Neural cell (in vitro differentiated cells): ENCODE measurements at regions not wholly inside any gene's neighbourhood (a gene's known extent, or its start where the extent isn't known, plus 50 kb on each side); places are given as distances from the start of the nearest gene placed in this dataset.

Source experiments
- H2AFZ ChIP-seq: fragments of 200-600, 300-800 bp; sonication (generic), shearing (Covaris generic); 2 replicates; pipeline ENCODE4 v1.6.0; 2014; ENCODE audit warnings: low read depth, mild to moderate bottlenecking, antibody characterized with exemption, low read length, moderate library complexity
- H3F3A ChIP-seq: fragments of 200-600 bp; shearing (Covaris generic); 2 replicates; pipeline ENCODE4 v1.6.1; 2016; ENCODE audit warnings: mild to moderate bottlenecking, moderate library complexity, mixed read lengths, antibody characterized with exemption, low read length; ENCODE audit not compliant: insufficient read depth, poor library complexity, severe bottlenecking
- H3K27ac ChIP-seq: fragments of 200-600, 300-800 bp; sonication (generic), shearing (Covaris generic); 2 replicates; pipeline ENCODE4 v1.5.1; 2014; ENCODE audit warnings: mild to moderate bottlenecking, low read length, moderate library complexity
- H3K27me3 ChIP-seq: fragments of 300-800, 200-600 bp; sonication (generic), shearing (Covaris generic); 2 replicates; pipeline ENCODE4 v1.6.0; 2014; ENCODE audit warnings: mild to moderate bottlenecking, low read depth, low read length, moderate library complexity; ENCODE audit not compliant: insufficient read depth
- H3K36me3 ChIP-seq: fragments of 300-800, 200-600 bp; sonication (generic), shearing (Covaris generic); 2 replicates; pipeline ENCODE4 v1.5.1; 2014; ENCODE audit warnings: mild to moderate bottlenecking, antibody characterized with exemption, low read length, moderate library complexity; ENCODE audit not compliant: insufficient read depth
- H3K4me2 ChIP-seq: fragments of 300-800, 200-600 bp; sonication (generic), shearing (Covaris generic); 2 replicates; pipeline ENCODE4 v1.6.0; 2014; ENCODE audit warnings: mild to moderate bottlenecking, low read length
- H3K4me3 ChIP-seq: fragments of 300-800, 200-600 bp; sonication (generic), shearing (Covaris generic); 2 replicates; pipeline ENCODE4 v1.5.1; 2014; ENCODE audit warnings: mild to moderate bottlenecking, low read length, moderate library complexity
- H3K79me2 ChIP-seq: fragments of 200-600 bp; shearing (Covaris generic); replicated peaks from 2 replicates; pipeline ENCODE4 v1.6.0; 2014; ENCODE audit warnings: mild to moderate bottlenecking, low read length, moderate library complexity; ENCODE audit not compliant: insufficient read depth
- H3K9ac ChIP-seq: fragments of 300-800, 200-600 bp; sonication (generic), shearing (Covaris generic); 2 replicates; pipeline ENCODE4 v1.6.1; 2016; ENCODE audit warnings: mild to moderate bottlenecking, low read length, mixed read lengths
- H3K9me2 ChIP-seq: fragments of 200-600 bp; shearing (Covaris generic); 2 replicates; pipeline ENCODE4 v1.6.1; 2016; ENCODE audit warnings: mild to moderate bottlenecking, low read length, mixed read lengths; ENCODE audit not compliant: insufficient read depth
- H3K9me3 ChIP-seq: fragments of 200-600, 300-800 bp; sonication (generic), shearing (Covaris generic); 2 replicates; pipeline ENCODE4 v1.6.1; 2016; ENCODE audit warnings: mild to moderate bottlenecking, mixed run types, low read length, moderate library complexity, mixed read lengths
- H4K20me1 ChIP-seq: fragments of 200-600 bp; shearing (Covaris generic); 2 replicates; pipeline ENCODE4 v1.6.1; 2016; ENCODE audit warnings: mild to moderate bottlenecking, mixed run types; ENCODE audit not compliant: insufficient read depth
- EP300 ChIP-seq: fragments of 450-650 bp; conservative IDR thresholded peaks from 2 replicates; pipeline ENCODE4 v1.6.1; 2014; ENCODE audit warnings: antibody characterized with exemption, mild to moderate bottlenecking, moderate library complexity; ENCODE audit not compliant: poor library complexity, severe bottlenecking
- EZH2 ChIP-seq: fragments of 200-600, 300-800 bp; shearing (Covaris generic), sonication (generic); IDR thresholded peaks from 2 replicates; pipeline ENCODE4 v1.6.1; 2014; ENCODE audit warnings: antibody characterized with exemption, low read length, borderline replicate concordance, mild to moderate bottlenecking; ENCODE audit not compliant: insufficient read depth, poor library complexity, severe bottlenecking
- MXI1 ChIP-seq: fragments of 450-650 bp; conservative IDR thresholded peaks from 2 replicates; pipeline ENCODE4 v1.6.1; 2014; ENCODE audit warnings: antibody characterized with exemption, mild to moderate bottlenecking; ENCODE audit not compliant: poor library complexity, severe bottlenecking
- POLR2AphosphoS5 ChIP-seq: IDR thresholded peaks from 2 replicates; pipeline ENCODE4 v1.6.1; 2012
- RAD21 ChIP-seq: fragments of 450-650 bp; conservative IDR thresholded peaks from 2 replicates; pipeline ENCODE4 v1.6.1; 2014; ENCODE audit warnings: antibody characterized with exemption, mild to moderate bottlenecking, moderate library complexity
- SMC3 ChIP-seq: fragments of 450-650 bp; conservative IDR thresholded peaks from 2 replicates; pipeline ENCODE4 v1.6.1; 2014; ENCODE audit warnings: antibody characterized with exemption, mild to moderate bottlenecking, moderate library complexity; ENCODE audit not compliant: poor library complexity
- TAF1 ChIP-seq: IDR thresholded peaks from 2 replicates; pipeline ENCODE4 v1.6.1; 2012; ENCODE audit warnings: low read depth
- TF ChIP-seq, protein P1 (sequence below): IDR thresholded peaks from 2 replicates; pipeline ENCODE4 v1.6.1; 2012; ENCODE audit warnings: borderline replicate concordance
- TF ChIP-seq, protein P2 (sequence below): fragments of 450-650 bp; IDR thresholded peaks from 2 replicates; pipeline ENCODE4 v1.5.1; 2014; ENCODE audit warnings: antibody characterized with exemption, mild to moderate bottlenecking, moderate library complexity; ENCODE audit not compliant: poor library complexity, severe bottlenecking

DNA sequence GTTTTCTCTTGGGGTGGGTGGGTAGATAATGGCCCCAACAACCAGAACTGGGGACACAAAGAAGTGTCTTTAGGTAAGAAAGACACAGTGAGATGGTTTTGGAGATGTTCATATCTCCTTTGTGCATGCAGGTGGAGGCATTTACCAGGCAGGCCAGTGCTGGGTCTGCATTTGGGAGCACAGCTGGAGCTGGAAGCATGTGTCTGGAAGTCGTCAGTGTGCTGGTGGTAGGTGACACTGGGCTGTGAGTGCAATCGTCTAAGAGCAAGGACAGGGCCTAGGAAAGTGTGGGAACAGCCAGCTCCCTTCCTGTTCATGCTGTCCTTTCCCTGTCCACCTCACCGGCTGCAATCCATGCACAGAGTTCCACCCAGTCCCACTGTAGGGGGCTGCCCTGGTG, 88.3 kb upstream of the ZNF32 start:
- TF ChIP-seq RAD21 (no peak), EP300 (no peak), MXI1 (no peak), EZH2 (no peak), TAF1 (no peak), POLR2AphosphoS5 (no peak), SMC3 (no peak)
- TF ChIP-seq, protein P1, sequence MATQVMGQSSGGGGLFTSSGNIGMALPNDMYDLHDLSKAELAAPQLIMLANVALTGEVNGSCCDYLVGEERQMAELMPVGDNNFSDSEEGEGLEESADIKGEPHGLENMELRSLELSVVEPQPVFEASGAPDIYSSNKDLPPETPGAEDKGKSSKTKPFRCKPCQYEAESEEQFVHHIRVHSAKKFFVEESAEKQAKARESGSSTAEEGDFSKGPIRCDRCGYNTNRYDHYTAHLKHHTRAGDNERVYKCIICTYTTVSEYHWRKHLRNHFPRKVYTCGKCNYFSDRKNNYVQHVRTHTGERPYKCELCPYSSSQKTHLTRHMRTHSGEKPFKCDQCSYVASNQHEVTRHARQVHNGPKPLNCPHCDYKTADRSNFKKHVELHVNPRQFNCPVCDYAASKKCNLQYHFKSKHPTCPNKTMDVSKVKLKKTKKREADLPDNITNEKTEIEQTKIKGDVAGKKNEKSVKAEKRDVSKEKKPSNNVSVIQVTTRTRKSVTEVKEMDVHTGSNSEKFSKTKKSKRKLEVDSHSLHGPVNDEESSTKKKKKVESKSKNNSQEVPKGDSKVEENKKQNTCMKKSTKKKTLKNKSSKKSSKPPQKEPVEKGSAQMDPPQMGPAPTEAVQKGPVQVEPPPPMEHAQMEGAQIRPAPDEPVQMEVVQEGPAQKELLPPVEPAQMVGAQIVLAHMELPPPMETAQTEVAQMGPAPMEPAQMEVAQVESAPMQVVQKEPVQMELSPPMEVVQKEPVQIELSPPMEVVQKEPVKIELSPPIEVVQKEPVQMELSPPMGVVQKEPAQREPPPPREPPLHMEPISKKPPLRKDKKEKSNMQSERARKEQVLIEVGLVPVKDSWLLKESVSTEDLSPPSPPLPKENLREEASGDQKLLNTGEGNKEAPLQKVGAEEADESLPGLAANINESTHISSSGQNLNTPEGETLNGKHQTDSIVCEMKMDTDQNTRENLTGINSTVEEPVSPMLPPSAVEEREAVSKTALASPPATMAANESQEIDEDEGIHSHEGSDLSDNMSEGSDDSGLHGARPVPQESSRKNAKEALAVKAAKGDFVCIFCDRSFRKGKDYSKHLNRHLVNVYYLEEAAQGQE: no peak
- TF ChIP-seq, protein P2, sequence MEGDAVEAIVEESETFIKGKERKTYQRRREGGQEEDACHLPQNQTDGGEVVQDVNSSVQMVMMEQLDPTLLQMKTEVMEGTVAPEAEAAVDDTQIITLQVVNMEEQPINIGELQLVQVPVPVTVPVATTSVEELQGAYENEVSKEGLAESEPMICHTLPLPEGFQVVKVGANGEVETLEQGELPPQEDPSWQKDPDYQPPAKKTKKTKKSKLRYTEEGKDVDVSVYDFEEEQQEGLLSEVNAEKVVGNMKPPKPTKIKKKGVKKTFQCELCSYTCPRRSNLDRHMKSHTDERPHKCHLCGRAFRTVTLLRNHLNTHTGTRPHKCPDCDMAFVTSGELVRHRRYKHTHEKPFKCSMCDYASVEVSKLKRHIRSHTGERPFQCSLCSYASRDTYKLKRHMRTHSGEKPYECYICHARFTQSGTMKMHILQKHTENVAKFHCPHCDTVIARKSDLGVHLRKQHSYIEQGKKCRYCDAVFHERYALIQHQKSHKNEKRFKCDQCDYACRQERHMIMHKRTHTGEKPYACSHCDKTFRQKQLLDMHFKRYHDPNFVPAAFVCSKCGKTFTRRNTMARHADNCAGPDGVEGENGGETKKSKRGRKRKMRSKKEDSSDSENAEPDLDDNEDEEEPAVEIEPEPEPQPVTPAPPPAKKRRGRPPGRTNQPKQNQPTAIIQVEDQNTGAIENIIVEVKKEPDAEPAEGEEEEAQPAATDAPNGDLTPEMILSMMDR: no peak
- Histone ChIP-seq H3K27me3 (no peaks in the 10 kb centered on the region), H3K4me2 (no peak overlapping the region), H3K27ac (no peak overlapping the region), H3F3A (no peaks in the 10 kb centered on the region), H3K36me3 (no peaks in the 10 kb centered on the region), H3K4me3 (no peak overlapping the region), H3K9ac (no peak overlapping the region), H4K20me1 (no peaks in the 10 kb centered on the region), H3K9me2 (no peaks in the 10 kb centered on the region), H3K9me3 (no peaks in the 10 kb centered on the region), H2AFZ (no peak overlapping the region), H3K79me2 (no peaks in the 10 kb centered on the region)

DNA sequence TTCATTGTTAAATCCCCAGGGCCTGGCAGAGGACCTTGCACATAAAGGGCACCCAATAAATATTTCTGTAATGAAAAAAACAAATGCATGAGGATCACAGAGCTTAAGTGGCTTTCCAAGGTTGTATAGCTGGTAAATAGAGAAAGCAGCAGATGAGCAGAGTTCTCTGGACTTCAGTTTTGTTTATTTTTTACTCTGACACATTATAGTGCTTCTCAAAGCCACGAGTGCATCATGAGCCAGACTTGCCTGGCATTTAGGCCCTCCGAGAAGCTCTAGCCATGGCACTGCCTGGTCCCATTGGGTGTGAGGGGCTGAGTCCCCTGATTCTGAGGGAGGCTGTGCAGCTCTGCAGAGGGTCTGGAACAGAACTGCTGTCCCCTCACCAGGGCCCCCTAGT, 87.2 kb upstream of the ZNF32 start:
- no peaks in the 10 kb centered on the region for H3K9me3 ChIP-seq
- TF ChIP-seq MXI1: no peak
- TF ChIP-seq, protein P1: no peak
- TF ChIP-seq POLR2AphosphoS5: no peak
- TF ChIP-seq RAD21: no peak
- no peak for TF ChIP-seq SMC3
- TF ChIP-seq, protein P2: no peak
- TF ChIP-seq EZH2: no peak
- no peak for TF ChIP-seq EP300
- no peak for TF ChIP-seq TAF1
- H3F3A ChIP-seq: no peaks in the 10 kb centered on the region
- H3K4me3 ChIP-seq: no peak overlapping the region
- H3K79me2 ChIP-seq: no peaks in the 10 kb centered on the region
- H3K9me2 ChIP-seq: no peaks in the 10 kb centered on the region
- H3K36me3 ChIP-seq: no peaks in the 10 kb centered on the region
- H3K9ac ChIP-seq: no peak overlapping the region
- H3K4me2 ChIP-seq: no peak overlapping the region
- no peaks in the 10 kb centered on the region for H3K27me3 ChIP-seq
- H4K20me1 ChIP-seq: no peaks in the 10 kb centered on the region
- no peak overlapping the region for H3K27ac ChIP-seq
- H2AFZ ChIP-seq: no peak overlapping the region
